Stimulated activated CD4-positive, alpha-beta T cell treated with anti-CD3 and anti-CD28 coated beads, Interleukin-2, amount 100 ng/mL, for 4 hours (primary cell): ENCODE measurements at regions not wholly inside any gene's neighbourhood (a gene's known extent, or its start where the extent isn't known, plus 50 kb on each side); places are given as distances from the start of the nearest gene placed in this dataset.

Source experiments
- DNase-seq: peaks from one replicate; pipeline ENCODE4 v3.0.0-alpha.2; 2020; ENCODE audit warnings: low read depth

DNA sequence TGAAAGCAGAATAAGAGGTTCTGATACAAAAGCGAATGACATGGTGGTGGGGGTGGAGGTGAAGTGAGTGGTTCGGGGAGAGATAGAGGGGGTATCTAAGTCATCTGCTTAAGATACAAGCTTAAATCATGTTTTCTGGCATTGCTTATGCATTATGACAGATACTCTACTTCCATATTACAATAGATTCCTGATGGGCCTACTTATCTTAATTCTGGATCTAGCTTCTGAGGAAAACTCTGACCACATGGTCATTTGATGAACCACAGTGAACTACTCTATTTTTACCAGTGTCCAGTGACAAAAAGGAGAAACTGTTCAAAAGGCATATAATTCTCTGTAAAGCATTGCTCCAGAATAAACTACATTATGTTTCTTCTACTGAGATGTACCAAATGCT, 673.7 kb upstream of the CCDC54 start:
- DNase-seq, result no peak

GRCh38 chr3:106707347-106707746, 669.9 kb upstream of the CCDC54 start:
- no peak for DNase-seq

DNA sequence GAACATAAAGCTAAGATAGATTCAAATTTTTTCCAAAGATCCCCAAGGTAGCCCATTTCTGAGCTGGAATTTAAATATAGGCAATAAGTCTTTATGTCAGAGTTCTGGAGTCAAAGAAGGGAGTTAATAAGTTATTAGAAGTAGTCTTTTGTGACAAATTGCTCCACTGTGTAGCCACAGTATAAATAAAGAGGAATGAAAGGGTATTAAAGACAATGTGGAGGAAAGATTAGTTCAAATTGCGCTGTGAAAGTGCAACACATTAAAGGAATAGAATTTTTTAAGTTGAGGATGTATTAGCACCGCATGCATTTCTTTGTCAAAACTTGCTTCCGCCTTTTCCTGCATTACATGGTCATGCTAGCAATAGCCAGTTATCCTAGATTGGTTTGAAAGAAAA, 666.6 kb upstream of the CCDC54 start:
- no peak for DNase-seq

DNA sequence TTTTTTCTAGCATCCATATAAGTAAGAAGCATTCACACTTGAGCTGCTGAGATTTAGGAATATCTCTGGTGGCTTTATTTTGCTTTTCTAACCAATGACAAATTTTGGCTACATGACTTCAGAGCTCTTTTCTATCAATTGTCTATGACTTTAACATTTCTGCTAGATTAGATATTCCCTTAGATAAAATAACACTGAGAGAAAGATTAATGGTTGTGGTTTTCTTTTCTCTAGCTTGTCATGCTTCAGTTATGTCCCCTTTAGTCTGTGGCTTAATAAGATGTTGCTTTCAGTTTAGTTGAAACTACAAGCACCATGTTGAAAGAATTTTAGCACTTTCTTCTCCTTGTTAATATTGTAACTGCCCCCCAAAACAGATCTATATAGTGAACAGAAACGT, 665.6 kb upstream of the CCDC54 start:
- DNase-seq, result no peak

DNA sequence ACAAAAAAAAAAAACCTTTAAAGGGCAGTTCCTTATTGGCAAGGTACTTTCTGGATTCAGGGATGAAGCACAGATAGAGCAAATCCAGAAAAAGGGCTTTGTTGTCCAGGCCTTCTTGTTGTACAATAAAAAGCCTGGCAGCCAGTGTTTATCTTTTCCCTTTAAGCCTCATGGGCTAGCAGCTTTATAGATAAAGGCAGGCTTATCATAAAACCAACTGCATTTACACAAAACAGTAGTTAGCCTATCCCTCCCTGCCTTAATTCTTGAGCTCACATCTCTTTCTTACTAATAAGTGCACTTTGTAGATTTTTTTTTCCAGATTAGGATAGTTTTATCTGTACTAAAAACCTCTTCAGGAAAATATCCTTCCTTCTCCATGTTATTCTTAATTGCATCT, 662.8 kb upstream of the CCDC54 start:
- DNase-seq, result no peak

DNA sequence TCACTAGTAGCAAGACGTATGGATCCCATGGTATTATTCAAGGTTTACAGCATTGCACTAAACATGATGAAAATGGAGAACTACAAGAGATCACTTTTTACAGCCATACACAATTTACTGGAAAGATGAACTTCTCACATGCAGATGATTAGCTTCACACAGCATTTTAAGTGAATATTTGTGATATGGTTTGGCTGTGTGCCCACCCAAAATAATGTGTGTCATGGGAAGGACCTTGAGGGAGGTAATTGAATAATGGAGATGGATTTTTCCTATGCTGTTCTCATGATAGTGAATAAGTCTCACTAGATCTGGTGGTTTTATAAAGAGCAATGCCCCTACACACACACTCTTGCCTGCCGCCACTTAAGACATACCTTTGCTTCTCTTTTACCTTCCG, 662.0 kb upstream of the CCDC54 start:
- DNase-seq, result no peak

- DNase-seq, result no peak
Measured at GRCh38 chr3:106717178-106717780, 660.0 kb upstream of the CCDC54 start.

- DNase-seq, result no peak
Measured at GRCh38 chr3:106719077-106719476, 658.2 kb upstream of the CCDC54 start.

GRCh38 chr3:106719583-106719982, 657.7 kb upstream of the CCDC54 start:
- no peak for DNase-seq

- DNase-seq, result no peak
Measured at GRCh38 chr3:106720510-106720909, 656.7 kb upstream of the CCDC54 start.

DNA sequence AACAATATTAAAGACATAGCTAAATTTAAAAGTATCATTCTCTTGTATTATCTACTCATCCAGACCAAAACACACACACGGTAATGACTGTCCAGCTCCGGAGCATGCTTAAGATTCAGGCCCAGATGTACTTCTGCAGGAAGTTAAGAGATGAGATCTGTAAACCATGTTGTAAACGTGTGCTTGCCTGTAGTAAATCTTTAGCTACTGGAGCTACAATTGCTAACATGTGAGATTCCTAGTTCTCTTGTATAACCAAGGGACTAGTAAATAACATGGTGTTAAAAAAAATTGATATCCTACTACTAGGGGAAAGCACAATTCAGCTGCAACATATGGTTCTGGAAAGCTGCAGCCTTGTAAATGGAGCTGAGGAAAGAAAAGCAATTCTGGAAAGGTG, 651.7 kb upstream of the CCDC54 start:
- no peak for DNase-seq

DNA sequence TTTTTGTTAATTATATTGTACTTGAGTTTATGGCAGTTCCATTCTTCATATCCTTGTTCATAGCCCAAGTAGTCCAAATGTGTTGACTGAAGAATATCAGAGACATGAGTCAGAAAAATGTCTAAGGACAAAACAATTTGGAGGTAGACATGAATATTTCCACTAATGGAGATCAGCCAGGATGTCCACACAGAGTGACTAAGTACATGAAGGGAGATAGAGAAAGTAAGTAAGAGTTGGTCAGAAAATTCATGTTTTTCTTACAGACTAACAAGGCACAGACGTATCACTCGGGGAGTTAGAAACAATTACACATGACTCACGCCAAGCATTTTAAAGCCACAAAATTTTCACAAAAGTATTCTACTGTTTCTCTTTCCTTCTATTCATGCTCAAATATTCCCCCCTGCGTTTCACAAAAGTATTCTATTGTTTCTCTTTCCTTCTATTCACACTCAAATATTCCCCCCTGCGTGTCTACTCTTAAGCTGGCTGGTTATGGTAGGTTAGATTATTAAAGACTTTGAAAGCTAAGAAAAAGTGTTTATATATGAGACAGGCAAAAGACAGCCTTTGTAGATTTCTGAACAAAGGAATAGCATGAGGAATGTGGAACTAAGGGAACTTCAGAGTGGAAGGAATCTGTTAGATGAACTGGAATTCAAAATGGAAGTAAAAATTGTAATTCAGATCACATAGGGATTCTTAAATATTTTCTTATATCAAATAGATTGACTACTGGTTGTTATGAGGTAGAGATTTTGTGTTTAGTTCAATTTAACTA, 648.7 kb upstream of the CCDC54 start:
- DNase-seq, result no peak

- DNase-seq, result no peak
Measured at GRCh38 chr3:106729481-106729880, 647.8 kb upstream of the CCDC54 start.

DNA sequence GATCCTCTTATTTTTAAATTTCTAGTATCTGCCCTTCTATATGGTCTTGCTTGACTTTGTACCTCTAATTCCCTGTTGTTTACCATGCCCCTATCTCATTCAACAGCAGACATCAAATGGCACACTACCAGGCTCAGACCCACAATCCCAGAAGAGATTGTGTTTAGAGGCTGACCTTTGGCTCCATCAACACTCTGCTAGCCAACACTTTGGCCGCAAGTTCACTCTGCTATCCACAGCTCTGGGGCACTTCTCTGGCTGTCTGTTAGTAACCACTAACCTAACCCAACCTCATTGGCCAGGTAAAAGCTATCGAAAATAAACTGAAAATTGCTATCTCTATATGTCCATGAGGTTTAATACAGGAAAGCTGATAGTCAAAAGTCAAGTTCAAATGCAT, 646.0 kb upstream of the CCDC54 start:
- no peak for DNase-seq

- DNase-seq, result no peak
Measured at GRCh38 chr3:106734712-106735111, 642.5 kb upstream of the CCDC54 start.

- no peak for DNase-seq
Measured at GRCh38 chr3:106737265-106737664, 640.0 kb upstream of the CCDC54 start.

DNA sequence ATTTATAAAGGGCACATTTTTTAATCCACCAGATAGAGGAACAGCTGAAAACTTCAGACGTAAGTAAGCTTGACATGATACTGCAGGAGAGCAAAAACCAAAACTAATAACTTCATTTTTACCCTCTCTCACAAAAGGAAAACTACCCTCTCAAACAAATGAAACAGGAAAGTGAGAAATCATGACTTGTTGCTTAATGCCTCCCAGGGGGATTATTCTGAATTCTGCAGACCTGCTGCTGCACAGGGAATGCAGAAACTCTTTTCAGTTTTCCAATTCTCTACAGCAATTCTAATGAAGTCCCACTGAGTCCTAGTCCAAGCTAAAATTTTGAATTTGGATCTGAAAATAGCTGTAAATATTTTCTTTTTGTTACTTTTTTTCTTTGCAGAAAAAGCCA, 637.1 kb upstream of the CCDC54 start:
- no peak for DNase-seq

DNA sequence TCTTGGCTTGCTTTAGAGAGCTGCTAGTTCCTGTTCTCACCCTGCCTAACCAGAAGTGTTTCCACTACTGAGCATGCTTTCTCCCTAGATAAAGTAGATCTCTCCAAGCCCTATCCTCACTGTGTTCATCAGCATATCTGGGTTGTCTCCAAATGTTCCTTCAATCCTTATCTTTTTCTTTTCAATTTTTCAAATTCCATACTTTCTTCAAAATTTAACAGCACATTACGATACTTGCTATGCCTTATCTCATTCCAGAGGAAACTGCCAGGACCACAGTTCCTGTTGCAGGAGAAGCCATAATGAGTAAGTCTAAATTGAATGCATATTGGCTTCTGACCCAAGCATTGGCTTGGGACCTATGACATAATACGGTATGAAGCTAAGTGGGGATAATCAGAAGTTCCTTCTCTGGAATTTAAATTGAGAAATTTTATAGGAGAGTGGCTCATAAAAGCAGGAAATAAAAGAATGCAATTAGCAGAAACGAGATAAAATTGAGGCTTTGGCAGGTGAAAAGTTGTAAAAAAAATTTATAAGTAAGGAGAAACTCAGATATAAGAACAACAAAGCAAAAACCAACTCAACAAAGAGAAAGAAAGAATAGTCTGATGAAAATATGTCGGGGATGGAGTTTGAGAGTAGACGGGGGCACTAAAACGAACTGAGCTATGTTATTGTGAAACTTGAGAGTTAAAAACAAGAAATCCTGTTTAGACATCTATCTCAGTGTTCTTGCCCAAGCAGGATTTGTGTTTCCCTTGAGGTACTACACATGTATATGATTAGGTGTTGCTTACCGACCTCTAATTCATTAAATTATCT, 631.7 kb upstream of the CCDC54 start:
- DNase-seq, result no peak

GRCh38 chr3:106746286-106746685, 631.0 kb upstream of the CCDC54 start:
- DNase-seq, result no peak

DNA sequence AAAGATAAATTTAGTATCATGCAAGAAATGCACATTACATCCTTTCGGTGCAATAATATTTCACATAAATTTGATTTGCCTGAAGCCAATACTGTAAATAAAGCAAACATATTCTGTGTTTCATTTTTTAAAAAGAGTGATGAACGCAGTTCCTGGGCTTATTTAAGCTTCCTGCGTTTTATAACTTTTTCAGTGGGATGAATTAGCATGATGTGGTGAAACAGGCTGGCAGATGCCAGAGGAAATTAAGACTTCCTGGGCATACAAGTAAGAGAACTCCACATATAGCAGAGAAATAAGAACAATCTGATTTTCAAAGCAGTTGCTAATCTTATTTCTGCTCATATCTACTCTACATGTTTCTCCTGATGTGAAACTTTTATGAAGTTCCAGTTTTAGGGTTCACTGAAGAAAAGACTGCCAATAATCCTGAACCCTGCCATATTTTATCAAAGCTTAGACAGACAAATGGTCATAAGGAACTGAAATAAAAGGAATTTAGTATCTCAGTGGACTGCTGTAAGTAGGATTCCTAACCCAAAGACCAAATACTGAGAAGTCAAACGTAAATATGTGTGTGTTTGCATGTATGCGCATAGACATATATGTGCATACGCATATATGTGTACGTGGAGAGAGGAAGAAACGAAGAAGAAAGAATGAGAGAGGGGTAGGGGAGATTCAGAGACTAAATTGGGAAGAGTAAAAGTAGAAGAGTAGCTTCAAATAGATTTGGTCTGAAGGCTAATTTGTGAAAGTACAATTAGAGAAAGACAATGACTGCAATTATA, 628.6 kb upstream of the CCDC54 start:
- no peak for DNase-seq

- DNase-seq, result no peak
Measured at GRCh38 chr3:106750092-106750491, 627.1 kb upstream of the CCDC54 start.

DNA sequence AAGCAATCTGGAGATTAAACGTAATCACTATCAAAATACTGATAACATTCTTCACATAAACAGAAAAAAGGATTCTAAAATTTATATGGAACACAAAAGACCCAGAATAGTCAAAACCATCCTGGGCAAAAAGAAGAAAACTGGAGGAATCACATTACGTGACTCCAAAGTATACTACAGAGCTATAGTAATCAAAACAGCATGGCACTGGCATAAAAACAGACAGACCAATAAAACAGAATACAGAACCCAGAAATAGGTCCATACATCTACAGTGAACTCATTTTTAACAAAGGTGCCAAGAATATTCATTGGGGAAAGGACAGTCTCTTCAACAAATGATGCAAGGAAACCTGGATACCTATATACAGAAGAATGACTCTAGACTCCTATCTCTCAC, 621.9 kb upstream of the CCDC54 start:
- DNase-seq, result no peak
